CD4-positive, alpha-beta T cell (primary cell): ENCODE measurements at regions not wholly inside any gene's neighbourhood (a gene's known extent, or its start where the extent isn't known, plus 50 kb on each side); places are given as distances from the start of the nearest gene placed in this dataset.

ENCODE experiments used
- ATAC-seq: fragments of 200-7000 bp; cut with Tn5 transposase; one replicate; pipeline ENCODE4 v1.10.0; 2022; ENCODE audit warnings: mild to moderate bottlenecking; ENCODE audit not compliant: poor library complexity
- CTCF ChIA-PET: fragments of 350-600 bp; sonication (Branson Sonifier 250); formaldehyde crosslinking; loops from one replicate; lab custom pipeline; 2021; ENCODE audit warnings: antibody characterized with exemption, inconsistent platforms; lab: Charles Lee
- POLR2A ChIA-PET: fragments of 350-600 bp; sonication (Branson Sonifier 250); formaldehyde crosslinking; loops from one replicate; lab custom pipeline; 2021; ENCODE audit warnings: antibody characterized with exemption, inconsistent platforms; lab: Charles Lee
- DNase-seq, 14 experiments: peaks; one replicate each; pipeline ENCODE4 v3.0.0-alpha.2; 2013 to 2020; ENCODE audit warnings: mixed read lengths in 2 of 14
- H3K27ac ChIP-seq, 2 donors: one replicate each; pipeline versions ENCODE4 v1.5.1 to v1.7.0; 2013; ENCODE audit warnings: low read length in 2 of 2, low read depth in 1 of 2, mild to moderate bottlenecking in 1 of 2
- H3K27me3 ChIP-seq, 2 experiments: 1 replicate in 1 of 2; 2 replicates in 1 of 2; pipeline versions ENCODE4 v1.6.1 to v1.7.0; 2013; ENCODE audit warnings: low read length in 2 of 2, control low read depth in 1 of 2, mild to moderate bottlenecking in 1 of 2, moderate library complexity in 1 of 2; ENCODE audit not compliant: insufficient read depth in 2 of 2, control insufficient read depth in 1 of 2
- H3K36me3 ChIP-seq: one replicate; pipeline ENCODE4 v1.6.1; 2013; ENCODE audit warnings: low read length, control low read depth; ENCODE audit not compliant: insufficient read depth
- H3K4me1 ChIP-seq: one replicate; pipeline ENCODE4 v1.6.1; 2013; ENCODE audit warnings: low read length, control low read depth; ENCODE audit not compliant: insufficient read depth
- H3K4me3 ChIP-seq: one replicate; pipeline ENCODE4 v1.5.1; 2013; ENCODE audit warnings: mild to moderate bottlenecking, low read length, moderate library complexity
- H3K9me3 ChIP-seq, 2 experiments: 1 replicate in 1 of 2; 2 replicates in 1 of 2; pipeline versions ENCODE4 v1.6.1 to v1.7.0; 2013; ENCODE audit warnings: low read length in 2 of 2, mild to moderate bottlenecking in 2 of 2, control low read depth in 1 of 2, moderate library complexity in 1 of 2; ENCODE audit not compliant: control insufficient read depth in 1 of 2, insufficient read depth in 1 of 2
- H3K27ac Mint-ChIP-seq: one replicate; pipeline ENCODE4 v1.8.0; 2020; ENCODE audit warnings: mixed read lengths
- H3K27me3 Mint-ChIP-seq: one replicate; pipeline ENCODE4 v1.8.0; 2021; ENCODE audit warnings: mixed read lengths
- H3K36me3 Mint-ChIP-seq: one replicate; pipeline ENCODE4 v1.8.0; 2021; ENCODE audit warnings: low read depth, mixed read lengths
- H3K4me1 Mint-ChIP-seq: one replicate; pipeline ENCODE4 v1.8.0; 2021; ENCODE audit warnings: low read depth, mixed read lengths
- H3K4me3 Mint-ChIP-seq: one replicate; pipeline ENCODE4 v1.8.0; 2020; ENCODE audit warnings: mild to moderate bottlenecking, mixed read lengths
- H3K9me3 Mint-ChIP-seq: one replicate; pipeline ENCODE4 v1.8.0; 2020; ENCODE audit warnings: mixed read lengths
- intact Hi-C, 2 experiments: fragments of 100-400 bp; cut with DNase I in 1 of 2; cut with micrococcal nuclease in 1 of 2; formaldehyde crosslinking; loops; one replicate each; pipeline versions ENCODE4 v1.15.1 to v1.9.0; 2023 to 2025; cut with DNase I, micrococcal nuclease
- TF ChIP-seq, protein P1 (sequence below): fragments of 200-600 bp; IDR thresholded peaks from one replicate; pipeline ENCODE4 v1.8.0; 2022; ENCODE audit warnings: antibody characterized with exemption, mild to moderate bottlenecking

DNA sequence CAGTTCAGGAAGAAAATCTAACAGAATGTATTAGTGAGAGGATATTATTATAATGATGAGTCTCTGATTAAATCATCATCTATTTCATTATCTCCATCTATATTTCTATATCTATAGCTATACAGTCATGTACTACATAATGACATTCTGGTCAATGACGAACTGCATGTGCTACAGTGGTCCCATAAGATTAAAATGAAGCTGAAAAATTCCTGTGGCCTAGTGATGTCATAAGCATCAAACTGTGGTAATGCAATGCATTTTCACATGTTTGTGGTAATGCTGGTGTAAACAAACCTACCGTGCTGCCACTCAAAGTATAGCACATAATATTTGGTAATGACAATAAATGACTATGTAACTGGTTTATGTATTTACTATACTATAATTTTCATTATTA, 1127.9 kb upstream of the CHAC2 start:
- Mint-ChIP-seq H3K27me3 (no peaks in the 10 kb centered on the region), H3K27ac (no peak overlapping the region), H3K9me3 (peaks cover 6% of the 10 kb centered on the region), H3K36me3 (no peaks in the 10 kb centered on the region), H3K4me3 (no peak overlapping the region), H3K4me1 (no peaks in the 10 kb centered on the region)
- Histone ChIP-seq H3K27me3 (no peaks in the 10 kb centered on the region), H3K27ac (no peak overlapping the region), H3K9me3 (no peaks in the 10 kb centered on the region), H3K36me3 (no peaks in the 10 kb centered on the region), H3K4me1 (no peaks in the 10 kb centered on the region), H3K4me3 (no peak overlapping the region)
- ATAC-seq (no peak), DNase-seq (no peak)
- POLR2A ChIA-PET = no interaction called here
- TF ChIP-seq, protein P1, sequence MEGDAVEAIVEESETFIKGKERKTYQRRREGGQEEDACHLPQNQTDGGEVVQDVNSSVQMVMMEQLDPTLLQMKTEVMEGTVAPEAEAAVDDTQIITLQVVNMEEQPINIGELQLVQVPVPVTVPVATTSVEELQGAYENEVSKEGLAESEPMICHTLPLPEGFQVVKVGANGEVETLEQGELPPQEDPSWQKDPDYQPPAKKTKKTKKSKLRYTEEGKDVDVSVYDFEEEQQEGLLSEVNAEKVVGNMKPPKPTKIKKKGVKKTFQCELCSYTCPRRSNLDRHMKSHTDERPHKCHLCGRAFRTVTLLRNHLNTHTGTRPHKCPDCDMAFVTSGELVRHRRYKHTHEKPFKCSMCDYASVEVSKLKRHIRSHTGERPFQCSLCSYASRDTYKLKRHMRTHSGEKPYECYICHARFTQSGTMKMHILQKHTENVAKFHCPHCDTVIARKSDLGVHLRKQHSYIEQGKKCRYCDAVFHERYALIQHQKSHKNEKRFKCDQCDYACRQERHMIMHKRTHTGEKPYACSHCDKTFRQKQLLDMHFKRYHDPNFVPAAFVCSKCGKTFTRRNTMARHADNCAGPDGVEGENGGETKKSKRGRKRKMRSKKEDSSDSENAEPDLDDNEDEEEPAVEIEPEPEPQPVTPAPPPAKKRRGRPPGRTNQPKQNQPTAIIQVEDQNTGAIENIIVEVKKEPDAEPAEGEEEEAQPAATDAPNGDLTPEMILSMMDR = no peak
- CTCF ChIA-PET = no interaction called here
- intact Hi-C loops = no loop called here

GRCh38 chr2:52632543-52632942, 1135.1 kb upstream of the CHAC2 start:
- Histone ChIP-seq H3K9me3 (peaks cover 0 to 25% of the 10 kb centered on the region in 2 experiments), H3K4me3 (no peak overlapping the region), H3K4me1 (no peaks in the 10 kb centered on the region), H3K27ac (no peak overlapping the region), H3K36me3 (no peaks in the 10 kb centered on the region), H3K27me3 (no peaks in the 10 kb centered on the region)
- Mint-ChIP-seq H3K4me3 (no peak overlapping the region), H3K27ac (no peak overlapping the region), H3K36me3 (no peaks in the 10 kb centered on the region), H3K27me3 (no peaks in the 10 kb centered on the region), H3K9me3 (peaks cover 7% of the 10 kb centered on the region), H3K4me1 (no peaks in the 10 kb centered on the region)
- POLR2A ChIA-PET = no interaction called here
- CTCF ChIA-PET = no interaction called here
- DNase-seq = no peak
- no peak for ATAC-seq
- intact Hi-C loops = no loop called here
- TF ChIP-seq, protein P1 = no peak

DNA sequence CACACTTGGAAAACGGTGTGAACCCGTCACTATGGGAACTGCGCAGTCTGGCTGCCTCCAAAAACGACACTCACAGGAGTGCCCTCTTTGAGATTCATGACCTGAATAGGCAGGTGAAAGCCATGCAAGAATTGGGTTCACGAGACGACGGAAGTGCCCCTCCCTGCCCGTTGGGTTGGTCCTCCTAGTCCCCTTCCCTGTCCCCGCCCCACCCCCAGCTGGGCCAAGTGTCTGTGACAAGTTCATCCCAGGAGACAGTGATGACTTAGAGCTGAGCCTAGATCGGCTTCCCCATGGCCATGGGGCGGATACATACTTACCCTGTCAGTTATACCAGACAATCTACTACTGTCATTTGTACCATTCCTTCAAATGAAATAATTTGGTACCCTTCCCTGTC, 1137.7 kb upstream of the CHAC2 start:
- peaks cover 0 to 25% of the 10 kb centered on the region in 2 experiments for H3K9me3 ChIP-seq
- DNase-seq (no peak), ATAC-seq (no peak)
- POLR2A ChIA-PET = no interaction called here
- H3K36me3 ChIP-seq = no peaks in the 10 kb centered on the region
- H3K4me1 ChIP-seq = no peaks in the 10 kb centered on the region
- H3K27me3 Mint-ChIP-seq = no peaks in the 10 kb centered on the region
- CTCF ChIA-PET = no interaction called here
- H3K4me1 Mint-ChIP-seq = no peaks in the 10 kb centered on the region
- no peak overlapping the region for H3K27ac Mint-ChIP-seq
- no peaks in the 10 kb centered on the region for H3K36me3 Mint-ChIP-seq
- no peaks in the 10 kb centered on the region for H3K27me3 ChIP-seq
- H3K4me3 ChIP-seq = no peak overlapping the region
- no peak overlapping the region for H3K27ac ChIP-seq
- intact Hi-C loops = no loop called here
- H3K9me3 Mint-ChIP-seq = peaks cover 8% of the 10 kb centered on the region
- H3K4me3 Mint-ChIP-seq = no peak overlapping the region
- TF ChIP-seq, protein P1 = no peak
